Activated CD4-positive, alpha-beta T cell treated with anti-CD3 and anti-CD28 coated beads, Interleukin-2, Interleukin-4, amounts not matched to agents 100 ng/mL and 50 ng/mL, durations not matched to agents 16 hours and 8 hours (primary cell): ENCODE measurements at regions not wholly inside any gene's neighbourhood (a gene's known extent, or its start where the extent isn't known, plus 50 kb on each side); places are given as distances from the start of the nearest gene placed in this dataset.

Experiments used
- DNase-seq: peaks from one replicate; pipeline ENCODE4 v3.0.0-alpha.2; 2020; ENCODE audit warnings: low spot score

- DNase-seq, result no peak
Observed at GRCh38 chr2:239517686-239518085, 116.9 kb upstream of the HDAC4 start.

DNA sequence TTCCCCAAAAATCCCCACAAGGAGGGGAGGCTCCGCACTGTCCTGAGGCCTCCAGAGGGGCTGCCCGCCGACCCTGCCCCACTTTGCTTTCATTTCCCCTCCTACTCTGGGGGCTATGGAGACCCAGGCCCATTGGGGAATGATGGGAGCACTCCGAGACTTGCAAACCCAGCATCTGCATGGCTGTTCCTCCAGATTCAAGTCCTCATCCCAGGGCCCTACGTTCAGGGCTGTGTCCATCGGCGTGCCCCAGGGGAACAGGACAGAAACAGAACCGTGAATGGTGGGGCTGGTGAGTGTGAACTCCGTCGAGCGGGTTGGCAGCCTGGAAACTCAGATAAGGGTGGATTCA is 116.1 kb upstream of the HDAC4 start:
- no peak for DNase-seq

DNA sequence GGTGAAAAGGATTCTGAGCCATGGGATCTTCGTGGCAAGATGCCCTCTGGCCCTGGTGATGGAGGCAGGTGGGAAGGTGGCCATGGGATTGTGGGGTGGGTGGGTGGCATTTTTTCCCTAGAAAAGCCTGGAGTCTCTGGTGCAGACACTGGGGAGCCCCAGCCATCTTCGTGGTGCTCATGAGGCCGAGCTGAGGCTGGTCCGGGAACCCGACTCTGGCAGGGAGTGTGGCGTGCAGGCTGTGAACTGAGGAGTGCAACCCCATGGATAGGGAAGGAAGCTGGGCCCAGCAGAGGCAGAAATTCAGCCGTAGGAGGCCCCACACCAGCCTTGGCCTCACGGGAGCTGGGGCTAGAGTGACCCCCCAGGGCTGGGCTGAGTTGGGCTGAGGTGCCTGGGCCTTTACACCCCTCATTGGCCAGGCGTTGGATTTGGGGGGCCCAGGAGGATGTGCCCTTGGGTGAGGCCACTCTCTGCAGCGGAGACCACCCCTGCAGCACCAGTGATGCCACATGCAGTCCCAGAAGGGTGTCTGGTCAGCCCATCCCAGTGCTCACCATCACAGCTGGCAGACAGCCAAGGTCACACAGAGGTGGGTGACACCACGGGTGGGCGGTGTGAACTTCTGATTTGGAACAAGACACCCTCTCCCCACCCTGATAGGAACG is 115.6 kb upstream of the HDAC4 start:
- no peak for DNase-seq

- no peak for DNase-seq
Observed at GRCh38 chr2:239514754-239515530, 114.1 kb upstream of the HDAC4 start.

DNA sequence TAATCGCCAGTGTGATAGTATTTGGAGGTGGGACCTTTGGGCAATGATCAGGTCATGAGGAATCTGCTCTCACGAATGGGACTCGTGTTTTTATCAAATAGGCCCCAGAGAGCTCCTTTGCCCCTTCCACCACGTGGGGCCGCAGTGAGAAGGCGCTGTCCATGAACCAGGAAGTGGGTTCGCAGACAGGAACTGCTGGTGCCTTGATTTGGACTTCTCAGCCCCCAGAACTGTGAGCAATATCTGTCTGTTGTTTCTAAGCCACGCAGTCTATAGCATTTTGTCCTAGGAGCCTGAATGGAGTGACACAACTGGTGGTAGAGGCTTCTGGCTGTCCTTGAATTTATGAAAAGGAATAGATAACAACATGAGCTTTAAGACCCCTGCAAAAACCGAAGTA is 111.2 kb upstream of the HDAC4 start:
- DNase-seq, result no peak

- no peak for DNase-seq
Observed at GRCh38 chr2:239509373-239510143, 108.7 kb upstream of the HDAC4 start.

GRCh38 chr2:239508261-239508660 is 107.4 kb upstream of the HDAC4 start:
- DNase-seq, result no peak

DNA sequence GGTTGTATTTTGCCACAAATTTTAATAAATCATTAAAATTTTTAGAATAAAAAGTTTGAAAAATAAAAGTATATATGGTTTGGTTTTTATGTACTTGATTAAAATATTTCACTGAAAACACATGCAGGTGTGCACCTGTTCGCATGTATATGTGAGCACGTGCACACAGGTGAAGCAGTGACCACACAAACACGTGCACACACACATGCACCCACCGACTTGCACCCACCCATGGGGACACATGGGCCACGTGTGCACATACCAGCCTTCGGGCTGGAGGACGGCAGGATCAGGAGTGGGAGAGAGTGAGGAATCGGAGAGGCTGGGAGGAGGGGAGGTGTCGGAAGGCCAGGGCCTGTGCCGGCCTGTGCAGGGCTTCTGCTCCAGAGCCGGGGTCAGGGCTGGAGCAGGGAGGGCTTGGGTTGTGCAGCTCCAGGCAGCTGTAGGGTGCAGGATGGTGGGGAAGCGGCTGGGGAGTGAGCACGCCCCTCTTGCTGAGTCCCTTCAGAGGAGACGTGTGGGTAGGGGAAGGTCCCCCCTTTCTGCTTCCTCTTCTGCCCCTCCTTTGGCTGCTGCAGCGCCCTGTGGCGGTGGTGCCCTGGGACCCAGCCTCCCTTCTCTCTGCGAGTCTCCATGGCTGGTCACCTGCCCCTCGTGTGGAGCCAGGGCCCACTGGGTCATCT is 106.9 kb upstream of the HDAC4 start:
- DNase-seq, result no peak

- DNase-seq, result no peak
Observed at GRCh38 chr2:239506961-239507360, 106.1 kb upstream of the HDAC4 start.

- no peak for DNase-seq
Observed at GRCh38 chr2:239506101-239506857, 105.5 kb upstream of the HDAC4 start.

DNA sequence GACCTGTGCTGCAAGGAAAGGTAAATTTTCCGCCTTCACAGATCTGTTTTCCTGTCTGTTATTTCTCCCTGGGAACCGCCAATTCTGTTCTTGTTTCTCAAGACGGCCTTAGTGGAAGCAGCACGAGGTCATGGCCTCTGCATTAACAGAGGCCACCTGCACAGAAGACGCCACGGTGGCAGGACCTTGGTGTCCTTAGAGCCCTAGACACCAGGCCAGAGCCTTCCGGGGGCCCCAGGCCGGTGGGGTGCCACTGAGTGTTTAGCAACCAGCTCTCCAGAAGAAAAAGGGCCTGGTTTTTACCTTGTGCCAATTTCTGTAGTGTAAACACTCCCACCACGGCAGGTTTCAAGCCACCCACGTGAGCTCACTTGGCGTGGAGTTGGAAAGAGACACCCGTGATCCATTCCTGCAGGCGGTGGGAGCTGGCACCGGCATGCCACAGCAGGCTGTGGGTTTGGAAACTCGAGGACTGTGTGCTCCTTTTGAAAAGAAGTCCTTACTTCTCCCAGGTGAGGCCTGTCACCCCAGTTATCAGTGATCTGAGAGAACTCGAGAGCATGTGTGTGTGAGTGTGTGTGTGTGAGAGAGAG is 103.9 kb upstream of the HDAC4 start:
- DNase-seq, result no peak

DNA sequence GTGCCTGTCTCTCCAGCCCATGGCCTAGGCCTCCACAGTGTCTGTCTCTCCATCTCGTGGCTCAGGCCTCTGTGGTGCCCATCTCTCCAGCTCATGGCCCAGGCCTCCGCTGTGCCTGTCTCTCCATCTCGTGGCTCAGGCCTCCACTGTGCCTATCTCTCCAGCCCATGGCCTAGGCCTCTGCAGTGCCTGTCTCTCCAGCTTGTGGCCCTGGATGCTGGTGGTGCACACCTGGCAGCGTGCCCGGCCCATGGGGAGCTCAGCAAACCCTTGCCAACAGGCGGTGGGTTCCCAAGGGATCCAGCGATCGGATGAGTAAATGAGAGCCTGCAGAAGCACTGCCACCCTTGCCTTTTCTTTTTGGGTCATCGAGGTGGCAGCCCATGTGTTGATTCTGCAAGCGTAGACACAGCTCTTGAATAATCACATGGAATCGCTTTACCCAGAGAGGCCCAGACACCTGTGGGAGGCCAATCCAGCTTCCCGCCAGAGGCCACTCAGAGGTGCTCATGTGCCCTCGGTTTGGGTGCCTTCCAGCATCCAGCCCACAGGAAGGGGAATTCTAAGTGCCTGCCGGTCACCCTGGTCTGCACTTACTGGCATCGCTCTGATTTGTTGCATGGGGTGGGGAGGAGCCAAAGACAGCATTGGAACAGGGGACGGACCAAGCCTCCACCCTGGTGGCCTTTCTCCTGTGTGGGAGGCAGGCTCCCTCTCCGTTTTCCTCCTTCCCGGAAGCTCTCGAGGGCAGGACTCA is 101.8 kb upstream of the HDAC4 start:
- DNase-seq, result no peak

DNA sequence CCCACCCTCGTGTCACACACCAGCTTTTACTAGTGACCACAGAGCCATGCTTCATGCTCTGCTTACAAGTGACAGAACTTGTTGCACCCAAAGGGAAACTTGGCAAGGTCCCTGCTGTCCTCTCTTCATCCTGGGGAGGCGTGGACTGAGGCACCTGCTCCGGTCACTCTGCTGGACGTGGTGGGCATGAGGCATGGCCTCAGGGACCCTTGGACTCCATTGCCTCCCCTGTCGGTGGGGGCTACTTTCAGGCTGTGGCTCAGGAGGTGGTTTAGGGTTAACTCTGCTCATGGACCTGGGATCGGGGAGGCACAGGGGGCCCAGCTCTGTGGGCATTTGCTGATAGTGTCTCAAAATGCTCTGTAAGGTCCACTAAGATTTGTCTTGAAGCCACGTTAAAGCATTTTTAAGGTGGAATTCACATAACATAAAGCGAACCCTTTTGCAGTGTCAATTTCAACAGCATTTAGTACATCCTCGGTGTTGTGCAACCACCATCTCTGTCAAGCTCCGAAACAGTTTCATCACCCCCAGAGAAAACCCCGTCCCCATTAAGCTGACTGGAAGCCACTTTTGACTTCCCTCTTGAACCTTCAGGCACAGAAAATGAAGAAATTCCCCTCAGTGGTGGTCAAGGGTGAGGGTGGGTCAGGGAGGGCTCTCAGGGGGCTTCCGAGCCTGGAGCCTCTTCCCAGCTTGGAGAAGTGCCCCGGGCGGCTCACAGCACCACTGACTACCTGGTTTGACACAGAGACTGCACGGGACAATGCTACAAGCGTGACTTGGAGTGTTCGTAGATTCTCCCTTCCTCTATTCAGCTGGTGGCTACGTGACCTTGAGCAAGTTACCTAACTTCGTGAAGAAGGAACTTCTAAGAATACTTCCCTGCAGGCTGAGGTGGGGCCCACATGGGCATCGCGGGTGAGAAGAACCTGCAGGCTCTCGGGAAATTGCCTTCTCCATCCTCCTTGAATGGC is 100.0 kb upstream of the HDAC4 start:
- DNase-seq, result no peak

- DNase-seq, result no peak
Observed at GRCh38 chr2:239499726-239500573, 99.1 kb upstream of the HDAC4 start.

DNA sequence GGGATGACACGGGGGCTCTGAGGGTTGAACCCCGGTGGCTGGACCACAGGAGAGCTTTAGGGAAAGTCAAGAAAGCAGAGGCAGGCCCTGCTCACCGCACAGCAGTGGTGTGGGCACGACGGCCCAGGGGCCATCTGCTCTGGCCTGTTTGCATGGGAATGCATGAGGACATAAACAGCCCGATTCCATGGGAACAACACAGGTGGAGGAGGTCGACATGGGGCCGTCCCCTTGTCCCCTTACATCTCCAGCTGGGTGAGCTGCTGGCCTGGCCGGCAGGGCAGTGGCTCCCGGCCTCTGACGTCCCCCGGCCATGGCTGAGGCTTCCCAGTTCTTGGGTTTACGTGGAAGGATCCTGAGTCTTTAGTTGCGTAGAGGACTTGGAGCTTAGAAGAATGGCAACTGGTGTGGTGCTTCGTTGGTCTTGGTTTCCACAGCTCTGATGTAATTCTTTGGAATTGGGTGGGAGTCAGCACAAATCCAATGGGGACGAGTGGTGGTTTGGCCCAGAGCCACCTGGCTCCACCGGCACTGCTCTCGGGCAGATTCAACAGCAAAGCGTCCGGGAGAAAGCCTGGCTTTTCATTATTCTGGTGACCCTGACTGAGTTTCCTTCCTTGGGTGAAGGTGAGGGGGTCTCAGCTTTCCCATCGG is 98.3 kb upstream of the HDAC4 start:
- no peak for DNase-seq

- no peak for DNase-seq
Observed at GRCh38 chr2:239498576-239498975, 97.8 kb upstream of the HDAC4 start.

- DNase-seq, result peak; percentile 1
Observed at GRCh38 chr2:239496700-239497099, 95.9 kb upstream of the HDAC4 start.

GRCh38 chr2:239495791-239496233 is 95.0 kb upstream of the HDAC4 start:
- no peak for DNase-seq
